ENCODE measurements at regions not wholly inside any gene's neighbourhood (a gene's known extent, or its start where the extent isn't known, plus 50 kb on each side); places are given as distances from the start of the nearest gene placed in this dataset.

- no peak for TF ChIP-seq GATA3 (IDR thresholded peaks at IDR 0.05; ENCODE audit: low read depth, low read length)
- TF ChIP-seq GATA2 (IDR thresholded peaks at IDR 0.05; ENCODE audit: low read depth, low read length), result no peak
Measured at GRCh38 chr11:104329078-104329665, 165.2 kb upstream of the PDGFD start.
